Testis (tissue), 2 donors: ENCODE measurements at regions not wholly inside any gene's neighbourhood (a gene's known extent, or its start where the extent isn't known, plus 50 kb on each side); places are given as distances from the start of the nearest gene placed in this dataset.

Experiments used
- DNase-seq: peaks from one replicate; pipeline ENCODE4 v3.0.0-alpha.2; 2019
- H3K27ac ChIP-seq, 2 donors: fragments of 200-600 bp; sonication (generic); one replicate each; pipeline ENCODE4 v1.5.1; 2019
- H3K27me3 ChIP-seq: fragments of 200-600 bp; sonication (generic); one replicate; pipeline ENCODE4 v1.5.1; 2019
- H3K36me3 ChIP-seq: fragments of 200-600 bp; sonication (generic); one replicate; pipeline ENCODE4 v1.5.1; 2017; ENCODE audit warnings: low read depth; ENCODE audit errors: missing control alignments
- H3K4me1 ChIP-seq: fragments of 200-600 bp; sonication (generic); one replicate; pipeline ENCODE4 v1.5.1; 2019
- H3K4me3 ChIP-seq, 2 donors: fragments of 200-600 bp; sonication (generic); one replicate each; pipeline ENCODE4 v1.5.1; 2017 to 2019
- H3K9me3 ChIP-seq: fragments of 200-600 bp; sonication (generic); one replicate; pipeline ENCODE4 v1.5.1; 2017
- POLR2A ChIP-seq: fragments of 450-650 bp; IDR thresholded peaks from one replicate; pipeline ENCODE4 v1.6.1; 2017; ENCODE audit warnings: antibody characterized with exemption, mild to moderate bottlenecking, moderate library complexity
- WGBS, 2 donors: methylation state at CpG; one replicate each; pipeline ENCODE4 v1.1.5; 2018; 5-methylcytosine and 5-hydroxymethylcytosine counted together
- intact Hi-C: fragments of 100-400 bp; cut with DNase I; formaldehyde crosslinking; loops from one replicate; pipeline ENCODE4 v1.15.1; 2023; ENCODE audit warnings: low total_unique reads
- TF ChIP-seq, protein P1 (sequence below), 3 experiments: fragments of 450-650 bp in 2 of 3; fragments of 200-600 bp in 1 of 3; sonication (generic) in 1 of 3; IDR thresholded peaks; one replicate each; pipeline ENCODE4 v1.5.1; 2016 to 2019; ENCODE audit warnings: antibody characterized with exemption in 3 of 3, mild to moderate bottlenecking in 2 of 3, moderate library complexity in 1 of 3

DNA sequence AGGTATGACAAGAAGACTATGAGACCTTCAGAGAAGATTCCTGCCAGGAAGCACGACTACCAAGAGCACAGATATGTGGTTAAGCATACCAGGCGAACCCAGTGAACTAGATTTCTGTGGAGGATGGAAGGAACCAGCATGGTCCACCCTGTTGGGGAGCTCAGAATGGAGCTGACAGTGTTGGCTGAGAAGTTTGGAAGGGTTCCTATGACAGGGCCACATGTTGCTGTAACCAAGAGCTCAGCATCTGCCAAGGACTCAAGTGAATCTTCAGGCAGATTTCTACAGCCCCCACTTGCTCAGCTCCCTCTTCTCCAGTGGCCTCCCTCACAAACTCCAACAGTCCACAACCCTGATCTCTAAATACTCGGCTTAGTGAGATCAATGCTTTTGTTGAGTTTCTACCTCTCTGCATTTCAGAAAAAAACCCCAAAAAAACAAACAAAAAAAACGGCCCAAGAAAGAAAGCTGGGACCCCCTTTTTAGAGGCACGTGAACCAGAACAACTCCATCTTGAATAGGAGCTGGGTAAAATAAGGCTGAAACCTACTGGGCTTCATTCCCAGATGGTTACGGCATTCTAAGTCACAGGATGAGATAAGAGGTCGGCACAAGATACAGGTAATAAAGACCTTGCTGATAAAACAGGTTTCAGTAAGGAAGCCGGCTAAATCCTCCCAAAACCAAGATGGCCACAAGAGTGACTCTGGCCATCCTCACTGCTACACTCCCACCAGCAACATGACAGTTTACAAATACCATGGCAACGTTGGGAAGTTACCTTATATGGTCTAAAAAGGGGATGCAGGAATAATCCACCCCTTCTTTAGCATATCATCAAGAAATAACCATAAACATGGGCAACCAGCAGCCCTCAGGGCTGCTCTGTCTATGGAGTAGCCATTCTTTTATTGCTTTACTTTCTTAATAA lies 691.1 kb downstream of the UQCRFS1 start:
- no peaks in the 10 kb centered on the region for H3K9me3 ChIP-seq
- H3K36me3 ChIP-seq, result no peaks in the 10 kb centered on the region
- H3K4me1 ChIP-seq, result no peaks in the 10 kb centered on the region
- intact Hi-C loops, result no loop called here
- H3K4me3 ChIP-seq, result no peak overlapping the region
- 76 to 83% methylated on average over 9 of the region's 9 CpGs for WGBS, 2 donors
- TF ChIP-seq, protein P1, sequence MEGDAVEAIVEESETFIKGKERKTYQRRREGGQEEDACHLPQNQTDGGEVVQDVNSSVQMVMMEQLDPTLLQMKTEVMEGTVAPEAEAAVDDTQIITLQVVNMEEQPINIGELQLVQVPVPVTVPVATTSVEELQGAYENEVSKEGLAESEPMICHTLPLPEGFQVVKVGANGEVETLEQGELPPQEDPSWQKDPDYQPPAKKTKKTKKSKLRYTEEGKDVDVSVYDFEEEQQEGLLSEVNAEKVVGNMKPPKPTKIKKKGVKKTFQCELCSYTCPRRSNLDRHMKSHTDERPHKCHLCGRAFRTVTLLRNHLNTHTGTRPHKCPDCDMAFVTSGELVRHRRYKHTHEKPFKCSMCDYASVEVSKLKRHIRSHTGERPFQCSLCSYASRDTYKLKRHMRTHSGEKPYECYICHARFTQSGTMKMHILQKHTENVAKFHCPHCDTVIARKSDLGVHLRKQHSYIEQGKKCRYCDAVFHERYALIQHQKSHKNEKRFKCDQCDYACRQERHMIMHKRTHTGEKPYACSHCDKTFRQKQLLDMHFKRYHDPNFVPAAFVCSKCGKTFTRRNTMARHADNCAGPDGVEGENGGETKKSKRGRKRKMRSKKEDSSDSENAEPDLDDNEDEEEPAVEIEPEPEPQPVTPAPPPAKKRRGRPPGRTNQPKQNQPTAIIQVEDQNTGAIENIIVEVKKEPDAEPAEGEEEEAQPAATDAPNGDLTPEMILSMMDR (IDR thresholded peaks at IDR 0.05), result no peak
- TF ChIP-seq POLR2A, result no peak
- no peak overlapping the region for H3K27ac ChIP-seq
- no peak for DNase-seq
- H3K27me3 ChIP-seq, result no peaks in the 10 kb centered on the region

DNA sequence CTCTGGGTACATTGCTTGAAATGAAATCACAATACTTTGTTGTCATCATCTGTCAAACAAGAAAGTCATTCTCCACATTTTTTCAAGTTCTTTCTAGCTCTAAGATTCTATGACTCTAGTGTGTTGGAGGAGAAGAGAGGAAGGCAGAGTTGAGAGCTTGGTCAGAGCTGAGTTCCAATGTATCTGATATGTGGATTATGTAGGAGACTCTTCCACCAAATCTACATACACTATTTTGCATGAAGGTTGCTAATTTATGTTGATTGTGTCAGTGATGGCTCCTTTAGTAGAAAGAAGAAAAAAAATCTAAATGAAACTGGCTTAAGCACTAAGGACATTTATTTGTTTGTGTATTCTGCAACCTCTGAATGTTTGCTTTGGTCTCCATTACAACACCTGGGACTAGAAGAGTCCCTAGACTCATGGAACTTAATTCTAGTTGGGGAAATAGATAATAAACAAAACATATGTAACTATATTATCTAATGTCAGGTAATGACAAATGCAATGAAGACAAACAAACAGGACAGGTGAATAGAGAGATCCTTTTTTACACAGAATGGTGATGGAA lies 691.9 kb downstream of the UQCRFS1 start:
- no peaks in the 10 kb centered on the region for H3K9me3 ChIP-seq
- intact Hi-C loops, result no loop called here
- H3K36me3 ChIP-seq, result no peaks in the 10 kb centered on the region
- H3K27me3 ChIP-seq, result no peaks in the 10 kb centered on the region
- H3K4me1 ChIP-seq, result no peaks in the 10 kb centered on the region
- no peak overlapping the region for H3K27ac ChIP-seq
- no peak overlapping the region for H3K4me3 ChIP-seq
- TF ChIP-seq POLR2A, result no peak
- TF ChIP-seq, protein P1 (IDR thresholded peaks at IDR 0.05), result no peak
- DNase-seq, result no peak

DNA sequence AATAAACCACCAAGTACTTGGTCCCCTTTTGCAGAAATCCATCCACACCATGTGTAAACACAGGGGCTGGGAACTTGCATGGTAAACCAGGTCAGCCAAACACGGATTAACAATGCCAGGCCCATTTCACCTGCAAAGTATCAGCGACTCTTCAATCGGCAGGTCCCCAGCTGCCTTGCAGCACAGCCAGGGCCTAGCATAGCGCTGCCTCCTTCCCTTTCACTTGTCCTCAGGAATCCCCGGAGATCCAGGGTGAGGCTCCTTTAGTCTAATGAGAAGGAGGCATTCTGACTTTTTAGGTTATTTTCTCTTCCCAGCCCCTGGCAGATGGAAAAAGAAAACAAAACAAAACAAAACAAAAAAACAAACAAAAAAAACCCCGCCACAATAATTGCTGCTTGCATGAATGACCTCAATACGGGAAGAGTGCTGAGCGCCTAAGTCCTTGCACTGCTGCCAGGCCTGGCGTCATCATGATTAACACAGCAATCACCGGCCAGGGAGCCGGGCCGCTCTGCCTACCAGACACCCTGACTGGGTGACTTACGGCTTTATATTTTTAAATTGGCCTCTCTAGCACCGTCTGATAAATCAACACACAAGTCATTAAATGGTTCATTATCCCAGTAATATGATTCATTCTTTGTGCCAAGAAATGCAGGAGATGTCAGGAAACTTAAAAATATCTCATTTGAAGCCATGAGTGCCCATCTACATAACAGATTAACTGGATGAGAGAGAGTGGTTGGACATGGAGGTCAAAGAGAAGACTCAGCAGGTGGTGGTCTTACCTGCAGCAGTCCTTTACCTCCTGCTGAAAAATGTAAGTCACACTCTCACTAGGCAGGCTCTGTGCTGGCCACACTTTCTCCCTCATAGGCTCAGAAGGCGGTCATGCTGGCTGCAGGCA lies 692.7 kb downstream of the UQCRFS1 start:
- 60 to 70% methylated on average over 15 of the region's 15 CpGs for WGBS, 2 donors
- no peak for TF ChIP-seq POLR2A
- TF ChIP-seq, protein P1 (IDR thresholded peaks at IDR 0.05), result no peak
- Histone ChIP-seq H3K4me1 (no peaks in the 10 kb centered on the region), H3K36me3 (no peaks in the 10 kb centered on the region), H3K27ac (no peak overlapping the region), H3K4me3 (no peak overlapping the region), H3K9me3 (no peaks in the 10 kb centered on the region), H3K27me3 (no peaks in the 10 kb centered on the region)
- no peak for DNase-seq
- intact Hi-C loops, result no loop called here

DNA sequence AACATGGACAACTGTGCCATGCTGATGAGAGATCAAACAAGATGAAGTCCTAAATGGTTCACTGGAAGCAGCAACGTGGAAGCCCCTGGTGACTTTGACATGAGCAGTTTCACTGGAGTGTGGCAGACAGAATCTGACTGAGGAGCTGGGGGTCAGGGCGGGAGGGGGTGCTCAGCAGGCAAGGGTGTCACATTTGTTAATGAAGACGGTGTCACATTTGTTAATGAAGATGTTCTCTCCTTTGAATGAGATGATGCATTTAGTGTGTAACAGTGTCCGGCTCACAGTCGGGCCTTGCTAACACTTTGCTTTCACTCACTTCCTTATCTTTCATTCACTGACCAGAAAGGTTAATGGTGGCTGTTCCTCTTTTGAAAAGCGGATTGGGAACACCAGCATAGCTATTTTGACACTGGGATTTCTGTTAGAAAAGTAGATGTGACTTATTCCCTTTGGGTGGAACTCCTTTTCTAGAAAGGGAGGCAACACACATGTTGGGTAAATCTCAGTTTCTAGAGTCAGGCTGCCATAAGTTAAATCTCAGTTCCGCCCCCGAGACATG lies 693.7 kb downstream of the UQCRFS1 start:
- 66 to 67% methylated on average over 8 of the region's 8 CpGs for WGBS, 2 donors
- TF ChIP-seq, protein P1 (IDR thresholded peaks at IDR 0.05), result no peak
- TF ChIP-seq POLR2A, result no peak
- no peak overlapping the region for H3K27ac ChIP-seq
- H3K36me3 ChIP-seq, result no peaks in the 10 kb centered on the region
- H3K27me3 ChIP-seq, result no peaks in the 10 kb centered on the region
- no peaks in the 10 kb centered on the region for H3K4me1 ChIP-seq
- intact Hi-C loops, result no loop called here
- no peaks in the 10 kb centered on the region for H3K9me3 ChIP-seq
- DNase-seq, result no peak
- H3K4me3 ChIP-seq, result no peak overlapping the region
